PFSK-1 (cell line): ENCODE measurements at regions not wholly inside any gene's neighbourhood (a gene's known extent, or its start where the extent isn't known, plus 50 kb on each side); places are given as distances from the start of the nearest gene placed in this dataset.

Experiments used
- FOXP2 ChIP-seq: optimal IDR thresholded peaks from 2 replicates; pipeline ENCODE3; 2011; ENCODE audit warnings: borderline replicate concordance, control low read depth, inconsistent platforms; ENCODE audit not compliant: insufficient read depth; ENCODE audit errors: extremely low read length, extremely low read depth
- POLR2AphosphoS5 ChIP-seq: IDR thresholded peaks from 2 replicates; pipeline ENCODE4 v1.6.1; 2012; ENCODE audit warnings: low read depth, mild to moderate bottlenecking, control low read depth, low read length, moderate library complexity
- REST ChIP-seq, 2 experiments: IDR thresholded peaks; 2 replicates each; pipeline versions ENCODE4 v1.6.1 to v1.8.0; 2011 to 2012; ENCODE audit warnings: low read depth in 2 of 2, low read length in 2 of 2, control low read depth in 1 of 2, inconsistent platforms in 1 of 2, mild to moderate bottlenecking in 1 of 2, moderate library complexity in 1 of 2; ENCODE audit not compliant: insufficient read depth in 1 of 2
- SIN3A ChIP-seq: IDR thresholded peaks from 2 replicates; pipeline ENCODE4 v1.6.1; 2012; ENCODE audit warnings: mild to moderate bottlenecking, low read length, moderate library complexity, borderline replicate concordance; ENCODE audit not compliant: insufficient read depth
- TAF1 ChIP-seq: IDR thresholded peaks from 2 replicates; pipeline ENCODE4 v1.6.1; 2012; ENCODE audit warnings: low read length, control low read depth, borderline replicate concordance; ENCODE audit not compliant: insufficient read depth

- no peak for TF ChIP-seq TAF1
- TF ChIP-seq POLR2AphosphoS5, result no peak
- no peak for TF ChIP-seq REST (IDR thresholded peaks at IDR 0.05; ENCODE audit: insufficient read depth in 1 of 2, low read depth in 2 of 2, low read length in 2 of 2)
- TF ChIP-seq SIN3A, result no peak
- TF ChIP-seq FOXP2, result no peak
Observed at GRCh38 chr22:44403166-44403565, 90.4 kb upstream of the SHISAL1 start.
